ENCODE measurements at regions not wholly inside any gene's neighbourhood (a gene's known extent, or its start where the extent isn't known, plus 50 kb on each side); places are given as distances from the start of the nearest gene placed in this dataset.
"Not testable (repeated sequence)": the region's sequence is repeated elsewhere in the genome, so short reads cannot be mapped to it uniquely, and the experiment has no call there.

GRCh38 chr19:28166025-28166424 lies 1046.9 kb downstream of the UQCRFS1 start:
- DNase-seq (ENCODE audit: low read depth), result no peak

- no peak for DNase-seq (ENCODE audit: low read depth)
Measured at GRCh38 chr19:28164214-28164613, 1048.7 kb downstream of the UQCRFS1 start.

- DNase-seq (ENCODE audit: low read depth), result no peak
Measured at GRCh38 chr19:28159065-28159464, 1053.9 kb downstream of the UQCRFS1 start.

- DNase-seq (ENCODE audit: low read depth), result no peak
Measured at GRCh38 chr19:28155265-28155664, 1057.7 kb downstream of the UQCRFS1 start.

- DNase-seq (ENCODE audit: low read depth), result no peak
Measured at GRCh38 chr19:28154077-28154476, 1058.9 kb downstream of the UQCRFS1 start.

- no peak for DNase-seq (ENCODE audit: low read depth)
Measured at GRCh38 chr19:28153123-28153522, 1059.8 kb downstream of the UQCRFS1 start.

- no peak for DNase-seq (ENCODE audit: low read depth)
Measured at GRCh38 chr19:28152195-28152594, 1060.8 kb downstream of the UQCRFS1 start.

- DNase-seq (ENCODE audit: low read depth), result no peak
Measured at GRCh38 chr19:28150129-28150528, 1062.8 kb downstream of the UQCRFS1 start.

- DNase-seq (ENCODE audit: low read depth), result no peak
Measured at GRCh38 chr19:28148554-28148953, 1064.4 kb downstream of the UQCRFS1 start.

GRCh38 chr19:28142258-28142657 lies 1070.7 kb downstream of the UQCRFS1 start:
- DNase-seq (ENCODE audit: low read depth), result no peak

GRCh38 chr19:28140201-28140600 lies 1072.8 kb downstream of the UQCRFS1 start:
- DNase-seq (ENCODE audit: low read depth), result no peak

- no peak for DNase-seq (ENCODE audit: low read depth)
Measured at GRCh38 chr19:28137772-28138171, 1075.2 kb downstream of the UQCRFS1 start.

GRCh38 chr19:28136796-28137195 lies 1076.2 kb downstream of the UQCRFS1 start:
- no peak for DNase-seq (ENCODE audit: low read depth)

GRCh38 chr19:28135825-28136224 lies 1077.1 kb downstream of the UQCRFS1 start:
- DNase-seq (ENCODE audit: low read depth), result no peak

- DNase-seq (ENCODE audit: low read depth), result no peak
Measured at GRCh38 chr19:28134311-28134710, 1078.6 kb downstream of the UQCRFS1 start.

- not testable (repeated sequence) for DNase-seq (ENCODE audit: low read depth)
Measured at GRCh38 chr19:28130881-28131280, 1082.1 kb downstream of the UQCRFS1 start.

- no peak for DNase-seq (ENCODE audit: low read depth)
Measured at GRCh38 chr19:28130066-28130511, 1082.9 kb downstream of the UQCRFS1 start.

- no peak for DNase-seq (ENCODE audit: low read depth)
Measured at GRCh38 chr19:28128341-28128740, 1084.6 kb downstream of the UQCRFS1 start.

GRCh38 chr19:28126135-28126898 lies 1086.6 kb downstream of the UQCRFS1 start:
- DNase-seq (ENCODE audit: low read depth), result no peak

- no peak for DNase-seq (ENCODE audit: low read depth)
Measured at GRCh38 chr19:28122734-28123133, 1090.2 kb downstream of the UQCRFS1 start.

GRCh38 chr19:28118235-28118634 lies 1094.7 kb downstream of the UQCRFS1 start:
- DNase-seq (ENCODE audit: low read depth), result no peak

- no peak for DNase-seq (ENCODE audit: low read depth)
Measured at GRCh38 chr19:28117143-28117542, 1095.8 kb downstream of the UQCRFS1 start.

- DNase-seq (ENCODE audit: low read depth), result not testable (repeated sequence)
Measured at GRCh38 chr19:28116379-28116778, 1096.6 kb downstream of the UQCRFS1 start.

GRCh38 chr19:28103921-28104320 lies 1109.0 kb downstream of the UQCRFS1 start:
- no peak for DNase-seq (ENCODE audit: low read depth)
